H1 (cell line): ENCODE measurements at regions not wholly inside any gene's neighbourhood (a gene's known extent, or its start where the extent isn't known, plus 50 kb on each side); places are given as distances from the start of the nearest gene placed in this dataset.

Source experiments
- CTCF ChIA-PET: fragments of 300-600 bp; sonication (Branson Sonifier 250); formaldehyde crosslinking; loops from one replicate; lab custom pipeline; 2021; ENCODE audit not compliant: partially characterized antibody; lab: Charles Lee
- POLR2A ChIA-PET: fragments of 300-600 bp; sonication (Branson Sonifier 250); formaldehyde crosslinking; loops from one replicate; lab custom pipeline; 2021; ENCODE audit warnings: inconsistent platforms; ENCODE audit not compliant: partially characterized antibody; lab: Charles Lee
- DNase-seq, 2 experiments: peaks; one replicate each; pipeline versions ENCODE4 v3.0.0 to v3.0.0-alpha.2; 2010 to 2022; ENCODE audit warnings: low spot score in 2 of 2, low read depth in 1 of 2, mixed read lengths in 1 of 2
- FAIRE-seq: peaks from 2 replicates; lab custom pipeline; 2011; peaks lifted over from hg19 to GRCh38; lab: Jason Lieb, UNC
- H2AFZ ChIP-seq: 2 replicates; pipeline ENCODE4 v1.8.1; 2012; ENCODE audit warnings: low read length, inconsistent platforms
- H2AK5ac ChIP-seq: 2 replicates; pipeline ENCODE4 v1.6.1; 2013; ENCODE audit warnings: low read depth, low read length
- H2BK120ac ChIP-seq: replicated peaks from 2 replicates; pipeline ENCODE3; 2013; ENCODE audit warnings: low read depth, low read length, inconsistent platforms
- H2BK12ac ChIP-seq: 2 replicates; pipeline ENCODE4 v1.6.1; 2013; ENCODE audit warnings: low read depth, low read length
- H2BK15ac ChIP-seq: 2 replicates; pipeline ENCODE4 v1.6.1; 2013; ENCODE audit warnings: low read length
- H2BK20ac ChIP-seq: 2 replicates; pipeline ENCODE4 v1.6.1; 2013; ENCODE audit warnings: low read length
- H2BK5ac ChIP-seq: 2 replicates; pipeline ENCODE4 v1.6.1; 2013; ENCODE audit warnings: low read depth, low read length
- H3K14ac ChIP-seq: 2 replicates; pipeline ENCODE4 v1.6.1; 2013; ENCODE audit warnings: inconsistent platforms; ENCODE audit not compliant: insufficient read length
- H3K18ac ChIP-seq: 2 replicates; pipeline ENCODE4 v1.6.1; 2013; ENCODE audit warnings: low read length; ENCODE audit errors: extremely low read depth
- H3K23ac ChIP-seq: 2 replicates; pipeline ENCODE4 v1.6.1; 2013; ENCODE audit warnings: inconsistent platforms; ENCODE audit not compliant: insufficient read length
- H3K23me2 ChIP-seq: 2 replicates; pipeline ENCODE4 v1.6.1; 2013; ENCODE audit warnings: low read depth, low read length
- H3K27ac ChIP-seq: 2 replicates; pipeline ENCODE4 v1.6.1; 2011; ENCODE audit warnings: low read depth, low read length, inconsistent platforms
- H3K27me3 ChIP-seq, 4 experiments: replicated peaks in 1 of 4; 1 replicate in 1 of 4; 2 replicates in 3 of 4; pipeline versions ENCODE4 v1.6.1 to v1.8.1; 2011 to 2013; ENCODE audit warnings: low read length in 3 of 4, mild to moderate bottlenecking in 3 of 4, inconsistent platforms in 2 of 4, mixed read lengths in 2 of 4, moderate library complexity in 1 of 4; ENCODE audit not compliant: control insufficient read depth in 3 of 4, insufficient read depth in 3 of 4; ENCODE audit errors: extremely low read depth in 1 of 4
- H3K36me3 ChIP-seq, 4 experiments: 2 replicates each; pipeline versions ENCODE4 v1.6.1 to v1.8.1; 2011 to 2013; ENCODE audit warnings: mild to moderate bottlenecking in 4 of 4, low read length in 3 of 4, moderate library complexity in 2 of 4, control low read depth in 1 of 4, inconsistent platforms in 1 of 4; ENCODE audit not compliant: insufficient read depth in 4 of 4, control insufficient read depth in 2 of 4
- H3K4ac ChIP-seq: replicated peaks from 2 replicates; pipeline ENCODE3; 2013; ENCODE audit warnings: low read length, low read depth, mixed read lengths, inconsistent platforms; ENCODE audit not compliant: insufficient read length
- H3K4me1 ChIP-seq, 4 experiments: replicated peaks in 1 of 4; 1 replicate in 1 of 4; 2 replicates in 3 of 4; pipeline versions ENCODE4 v1.6.1 to v1.8.1; 2011 to 2013; ENCODE audit warnings: low read length in 3 of 4, inconsistent platforms in 2 of 4, mixed read lengths in 1 of 4; ENCODE audit not compliant: insufficient read depth in 4 of 4, control insufficient read depth in 3 of 4
- H3K4me2 ChIP-seq, 2 experiments: 2 replicates each; pipeline versions ENCODE4 v1.6.1 to v1.8.1; 2011 to 2013; ENCODE audit warnings: low read depth in 2 of 2, low read length in 2 of 2, control low read depth in 1 of 2, inconsistent platforms in 1 of 2, mild to moderate bottlenecking in 1 of 2; ENCODE audit not compliant: insufficient read depth in 1 of 2
- H3K4me3 ChIP-seq, 4 experiments: fragments of 200-600, 300-600 bp in 1 of 4; sonication (generic), shearing (Covaris generic), sonication (Bioruptor Twin) in 1 of 4; 2 replicates each; pipeline versions ENCODE4 v1.5.1 to v1.8.1; 2011 to 2016; ENCODE audit warnings: low read length in 4 of 4, low read depth in 3 of 4, control low read depth in 2 of 4, inconsistent platforms in 2 of 4, mild to moderate bottlenecking in 2 of 4, mixed read lengths in 1 of 4, moderate library complexity in 1 of 4; ENCODE audit not compliant: insufficient read depth in 2 of 4; ENCODE audit errors: extremely low read depth in 1 of 4
- H3K56ac ChIP-seq: replicated peaks from 2 replicates; pipeline ENCODE3; 2013; ENCODE audit warnings: low read depth, mild to moderate bottlenecking, mixed read lengths, low read length, inconsistent platforms; ENCODE audit not compliant: insufficient read length
- H3K79me1 ChIP-seq: 2 replicates; pipeline ENCODE4 v1.6.1; 2013; ENCODE audit warnings: low read depth, low read length, control low read depth
- H3K79me2 ChIP-seq, 2 experiments: 2 replicates each; pipeline versions ENCODE4 v1.6.1 to v1.8.1; 2012 to 2013; ENCODE audit warnings: low read length in 2 of 2, mild to moderate bottlenecking in 2 of 2, inconsistent platforms in 1 of 2; ENCODE audit not compliant: insufficient read depth in 2 of 2, control insufficient read depth in 1 of 2
- H3K9ac ChIP-seq, 4 experiments: replicated peaks in 1 of 4; 1 replicate in 1 of 4; 2 replicates in 3 of 4; pipeline versions ENCODE4 v1.6.1 to v1.8.1; 2011 to 2013; ENCODE audit warnings: low read depth in 3 of 4, low read length in 3 of 4, control low read depth in 2 of 4, mild to moderate bottlenecking in 2 of 4, moderate library complexity in 2 of 4, inconsistent platforms in 1 of 4; ENCODE audit errors: extremely low read depth in 1 of 4
- H3K9me3 ChIP-seq, 2 experiments: 2 replicates each; pipeline versions ENCODE4 v1.6.1 to v1.8.1; 2012 to 2013; ENCODE audit warnings: mild to moderate bottlenecking in 2 of 2, moderate library complexity in 2 of 2, control low read depth in 1 of 2, inconsistent platforms in 1 of 2, low read depth in 1 of 2, low read length in 1 of 2, mixed read lengths in 1 of 2; ENCODE audit not compliant: insufficient read depth in 2 of 2
- H4K20me1 ChIP-seq, 2 experiments: replicated peaks in 1 of 2; 2 replicates each; pipeline versions ENCODE3 to v1.8.1; 2011 to 2013; ENCODE audit warnings: inconsistent platforms in 2 of 2, low read length in 2 of 2, mild to moderate bottlenecking in 1 of 2; ENCODE audit not compliant: insufficient read depth in 2 of 2, control insufficient read depth in 1 of 2
- H4K5ac ChIP-seq: 2 replicates; pipeline ENCODE4 v1.6.1; 2013; ENCODE audit warnings: low read length, low read depth, mixed read lengths, inconsistent platforms; ENCODE audit not compliant: insufficient read length
- H4K8ac ChIP-seq: 2 replicates; pipeline ENCODE4 v1.8.0; 2013; ENCODE audit warnings: mild to moderate bottlenecking, moderate library complexity, low read length, inconsistent platforms; ENCODE audit not compliant: insufficient read depth; ENCODE audit errors: extremely low read depth
- H4K91ac ChIP-seq: replicated peaks from 2 replicates; pipeline ENCODE3; 2013; ENCODE audit warnings: low read length, mixed read lengths, inconsistent platforms; ENCODE audit not compliant: insufficient read length
- BACH1 ChIP-seq: IDR thresholded peaks from 2 replicates; pipeline ENCODE4 v1.6.1; 2012; ENCODE audit warnings: low read length, improper control_type of control experiment
- BCL11A ChIP-seq, 2 experiments: IDR thresholded peaks; one replicate each; pipeline ENCODE4 v1.6.1; 2011; ENCODE audit warnings: low read depth in 2 of 2, low read length in 2 of 2, mild to moderate bottlenecking in 2 of 2
- CBX8 ChIP-seq: fragments of 300-800, 300-1000 bp; sonication (generic); IDR thresholded peaks from 2 replicates; pipeline ENCODE4 v1.7.1; 2016; ENCODE audit warnings: low read depth, low read length, borderline replicate concordance
- CHD1 ChIP-seq: IDR thresholded peaks from 2 replicates; pipeline ENCODE4 v1.6.1; 2012; ENCODE audit warnings: low read depth, low read length, improper control_type of control experiment
- CREB1 ChIP-seq: IDR thresholded peaks from 2 replicates; pipeline ENCODE4 v1.6.1; 2012; ENCODE audit warnings: inconsistent platforms
- CTBP2 ChIP-seq: IDR thresholded peaks from 2 replicates; pipeline ENCODE4 v1.7.0; 2011; ENCODE audit warnings: borderline replicate concordance, mild to moderate bottlenecking, moderate library complexity, mixed read lengths, low read length; ENCODE audit not compliant: insufficient read depth, insufficient read length
- EP300 ChIP-seq, 2 experiments: IDR thresholded peaks; 1 replicate in 1 of 2; 2 replicates in 1 of 2; pipeline ENCODE4 v1.6.1; 2011 to 2012; ENCODE audit warnings: low read depth in 2 of 2, low read length in 2 of 2, mild to moderate bottlenecking in 2 of 2, borderline replicate concordance in 1 of 2, inconsistent platforms in 1 of 2, moderate library complexity in 1 of 2
- GTF2F1 ChIP-seq: IDR thresholded peaks from 2 replicates; pipeline ENCODE4 v1.6.1; 2012; ENCODE audit warnings: low read depth, low read length, improper control_type of control experiment, borderline replicate concordance
- JUND ChIP-seq: IDR thresholded peaks from 2 replicates; pipeline ENCODE4 v1.6.1; 2011; ENCODE audit warnings: mild to moderate bottlenecking, improper control_type of control experiment, low read length
- MAFK ChIP-seq: IDR thresholded peaks from 2 replicates; pipeline ENCODE4 v1.6.1; 2012; ENCODE audit warnings: low read depth, mild to moderate bottlenecking, improper control_type of control experiment, low read length
- POU5F1 ChIP-seq: IDR thresholded peaks from 2 replicates; pipeline ENCODE4 v1.6.1; 2011; ENCODE audit warnings: low read depth, mild to moderate bottlenecking, low read length, moderate library complexity
- SIRT6 ChIP-seq: IDR thresholded peaks from one replicate; pipeline ENCODE4 v1.7.1; 2012; ENCODE audit warnings: low read length, inconsistent platforms
- SRF ChIP-seq: IDR thresholded peaks from 2 replicates; pipeline ENCODE4 v1.6.1; 2011; ENCODE audit warnings: mild to moderate bottlenecking, low read depth, low read length, moderate library complexity
- TAF1 ChIP-seq: IDR thresholded peaks from 2 replicates; pipeline ENCODE4 v1.6.1; 2011; ENCODE audit warnings: mild to moderate bottlenecking, low read depth, low read length
- WGBS, 2 experiments: shearing (Covaris generic) in 1 of 2; methylation state at CpG; one replicate each; pipeline versions ENCODE4 v1.1.6 to v1.1.7; 2013 to 2015; ENCODE audit warnings: low lambda C conversion rate in 2 of 2, mixed read lengths in 2 of 2, inconsistent platforms in 1 of 2, low coverage in 1 of 2, missing lambda C conversion rate in 1 of 2; ENCODE audit not compliant: insufficient replicate concordance in 2 of 2, insufficient coverage in 1 of 2, insufficient read length in 1 of 2; ENCODE audit errors: extremely low coverage in 1 of 2, missing lambda C conversion rate in 1 of 2; 5-methylcytosine and 5-hydroxymethylcytosine counted together
- TF ChIP-seq, protein P1 (sequence below): IDR thresholded peaks from 2 replicates; pipeline ENCODE4 v1.6.1; 2012; ENCODE audit warnings: inconsistent platforms

DNA sequence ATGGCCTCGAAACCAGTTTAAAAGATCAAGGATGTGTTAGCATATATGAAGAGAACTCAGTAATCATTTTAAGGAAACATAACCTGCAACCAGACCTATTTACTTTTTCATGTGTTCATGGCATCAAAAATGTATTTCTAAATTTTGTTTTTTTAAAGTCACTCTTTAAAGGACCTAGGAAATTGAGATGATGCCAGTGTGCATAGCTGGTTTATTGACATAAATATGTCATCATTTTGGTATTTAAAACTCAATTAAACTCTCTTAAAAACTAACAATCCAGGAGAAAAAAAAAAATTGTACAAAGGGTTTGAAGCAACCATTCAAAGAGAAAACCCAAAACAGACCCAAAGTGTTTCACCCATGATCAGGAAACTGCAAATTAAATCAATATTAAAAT is 198.9 kb upstream of the RND3 start:
- Histone ChIP-seq H3K4ac (no peak overlapping the region), H4K5ac (no peak overlapping the region), H3K79me1 (no peaks in the 10 kb centered on the region), H2BK5ac (no peak overlapping the region), H3K36me3 (no peaks in the 10 kb centered on the region), H3K4me3 (no peak overlapping the region), H2BK15ac (no peak overlapping the region), H3K23ac (no peak overlapping the region), H4K8ac (no peak overlapping the region), H3K18ac (no peak overlapping the region), H2AK5ac (no peak overlapping the region), H4K20me1 (no peaks in the 10 kb centered on the region), H3K4me1 (no peaks in the 10 kb centered on the region; a peak in 1 of 7 replicates), H3K27ac (no peak overlapping the region), H2BK120ac (no peak overlapping the region), H3K14ac (no peak overlapping the region), H3K56ac (no peak overlapping the region), H3K9me3 (no peaks in the 10 kb centered on the region), H3K23me2 (no peaks in the 10 kb centered on the region), H2AFZ (no peak overlapping the region), H3K9ac (no peak overlapping the region), H4K91ac (no peak overlapping the region), H3K27me3 (no peaks in the 10 kb centered on the region), H2BK20ac (no peak overlapping the region), H3K4me2 (no peak overlapping the region), H2BK12ac (no peak overlapping the region), H3K79me2 (no peaks in the 10 kb centered on the region)
- WGBS, 2 experiments = 83% methylated on average over 1 of the region's 1 CpG; no CpG with 5 or more reads in 1 of the 2 experiments
- no peak for DNase-seq
- ChIA-PET CTCF (no interaction called here), POLR2A (no interaction called here)
- FAIRE-seq = no peak
- TF ChIP-seq TAF1 (no peak), POU5F1 (no peak), MAFK (no peak), CBX8 (no peak), JUND (no peak), CTBP2 (no peak), CREB1 (no peak), EP300 (IDR thresholded peaks at IDR 0.05; ENCODE audit: borderline replicate concordance in 1 of 2, low read depth in 2 of 2, low read length in 2 of 2) (no peak), BCL11A (IDR thresholded peaks at IDR 0.05; ENCODE audit: low read depth in 2 of 2, low read length in 2 of 2) (no peak), CHD1 (no peak), BACH1 (no peak), SIRT6 (no peak), SRF (no peak), GTF2F1 (no peak)
- TF ChIP-seq, protein P1, sequence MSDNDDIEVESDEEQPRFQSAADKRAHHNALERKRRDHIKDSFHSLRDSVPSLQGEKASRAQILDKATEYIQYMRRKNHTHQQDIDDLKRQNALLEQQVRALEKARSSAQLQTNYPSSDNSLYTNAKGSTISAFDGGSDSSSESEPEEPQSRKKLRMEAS = no peak
